WTC11 (cell line): ENCODE measurements at regions not wholly inside any gene's neighbourhood (a gene's known extent, or its start where the extent isn't known, plus 50 kb on each side); places are given as distances from the start of the nearest gene placed in this dataset.

Experiments used
- ATAC-seq: fragments of 200-7000 bp; cut with Tn5 transposase; 2 replicates; pipeline ENCODE4 v1.10.0; 2021; ENCODE audit warnings: mild to moderate bottlenecking, moderate library complexity
- CTCF ChIA-PET: fragments of 300-600 bp; sonication (Branson Sonifier 250); formaldehyde crosslinking; loops from one replicate; lab custom pipeline; 2021; ENCODE audit warnings: antibody characterized with exemption; lab: Charles Lee
- POLR2A ChIA-PET: fragments of 350-600 bp; sonication (Branson Sonifier 250); formaldehyde crosslinking; loops from one replicate; lab custom pipeline; 2021; ENCODE audit warnings: antibody characterized with exemption; lab: Charles Lee
- DNase-seq: peaks from one replicate; pipeline ENCODE4 v3.0.0; 2021; ENCODE audit warnings: low spot score
- H3K27ac Mint-ChIP-seq: 2 replicates; pipeline ENCODE4 v1.8.0; 2021; ENCODE audit warnings: mixed read lengths
- H3K27me3 Mint-ChIP-seq: 2 replicates; pipeline ENCODE4 v1.8.0; 2021; ENCODE audit warnings: low read depth, mild to moderate bottlenecking, moderate library complexity, mixed read lengths
- H3K36me3 Mint-ChIP-seq: 2 replicates; pipeline ENCODE4 v1.8.0; 2021; ENCODE audit warnings: mixed read lengths
- H3K4me1 Mint-ChIP-seq: 2 replicates; pipeline ENCODE4 v1.8.0; 2022; ENCODE audit warnings: mixed read lengths
- H3K4me3 Mint-ChIP-seq: 2 replicates; pipeline ENCODE4 v1.8.0; 2021; ENCODE audit warnings: mild to moderate bottlenecking, moderate library complexity, mixed read lengths
- H3K9me3 Mint-ChIP-seq: 2 replicates; pipeline ENCODE4 v1.8.0; 2021; ENCODE audit warnings: mixed read lengths
- ATF1 ChIP-seq: sonication (generic); formaldehyde crosslinking; IDR thresholded peaks from 2 replicates; pipeline ENCODE4 v1.8.1; 2023; ENCODE audit warnings: mild to moderate bottlenecking, moderate library complexity, missing genetic modification reagents
- ELF4 ChIP-seq: sonication (generic); formaldehyde crosslinking; IDR thresholded peaks from 2 replicates; pipeline ENCODE4 v1.8.1; 2022; ENCODE audit warnings: low read depth, mild to moderate bottlenecking, moderate library complexity, missing genetic modification reagents
- ESRRA ChIP-seq: sonication (generic); formaldehyde crosslinking; IDR thresholded peaks from 2 replicates; pipeline ENCODE4 v1.8.1; 2022; ENCODE audit warnings: mild to moderate bottlenecking, missing genetic modification reagents, borderline replicate concordance
- FOXK1 ChIP-seq: sonication (generic); formaldehyde crosslinking; IDR thresholded peaks from 2 replicates; pipeline ENCODE4 v1.8.0; 2022; ENCODE audit warnings: mild to moderate bottlenecking, moderate library complexity, missing genetic modification reagents
- FOXP1 ChIP-seq: sonication (generic); formaldehyde crosslinking; IDR thresholded peaks from 2 replicates; pipeline ENCODE4 v1.8.0; 2022; ENCODE audit warnings: missing genetic modification reagents, mild to moderate bottlenecking, moderate library complexity, borderline replicate concordance
- IRF1 ChIP-seq: sonication (generic); formaldehyde crosslinking; IDR thresholded peaks from 2 replicates; pipeline ENCODE4 v1.8.0; 2023; ENCODE audit warnings: missing genetic modification reagents
- JAZF1 ChIP-seq: fragments of 250-450 bp; sonication (Bioruptor Pico); IDR thresholded peaks from 2 replicates; pipeline ENCODE4 v1.9.0; 2021; ENCODE audit warnings: moderate library complexity, mild to moderate bottlenecking, inconsistent platforms
- MYBL2 ChIP-seq: sonication (generic); formaldehyde crosslinking; IDR thresholded peaks from 2 replicates; pipeline ENCODE4 v1.8.1; 2023; ENCODE audit warnings: mild to moderate bottlenecking, moderate library complexity, missing genetic modification reagents
- OVOL2 ChIP-seq: fragments of 250-450 bp; sonication (Bioruptor Pico); IDR thresholded peaks from 2 replicates; pipeline ENCODE4 v1.9.0; 2021; ENCODE audit warnings: mild to moderate bottlenecking, borderline replicate concordance
- PRRX2 ChIP-seq: fragments of 250-450 bp; sonication (Bioruptor Pico); IDR thresholded peaks from 2 replicates; pipeline ENCODE4 v1.8.0; 2021; ENCODE audit warnings: mild to moderate bottlenecking
- TEAD1 ChIP-seq: sonication (generic); formaldehyde crosslinking; IDR thresholded peaks from 2 replicates; pipeline ENCODE4 v1.8.0; 2022; ENCODE audit warnings: mild to moderate bottlenecking, missing genetic modification reagents
- ZMAT4 ChIP-seq: fragments of 250-450 bp; sonication (Bioruptor Pico); IDR thresholded peaks from 2 replicates; pipeline ENCODE4 v1.9.0; 2021; ENCODE audit warnings: mild to moderate bottlenecking
- ZNF138 ChIP-seq: sonication (generic); formaldehyde crosslinking; conservative IDR thresholded peaks from 2 replicates; pipeline ENCODE4 v1.8.1; 2022; ENCODE audit warnings: mild to moderate bottlenecking, moderate library complexity, missing genetic modification reagents
- ZNF219 ChIP-seq: sonication (generic); formaldehyde crosslinking; IDR thresholded peaks from 2 replicates; pipeline ENCODE4 v1.8.0; 2023; ENCODE audit warnings: missing genetic modification reagents, mild to moderate bottlenecking, borderline replicate concordance
- ZNF317 ChIP-seq: sonication (generic); formaldehyde crosslinking; IDR thresholded peaks from 2 replicates; pipeline ENCODE4 v1.8.1; 2023; ENCODE audit warnings: low read depth, mild to moderate bottlenecking, moderate library complexity, missing genetic modification reagents, borderline replicate concordance
- ZNF671 ChIP-seq: fragments of 250-450 bp; sonication (Bioruptor Pico); IDR thresholded peaks from 2 replicates; pipeline ENCODE4 v1.8.0; 2021; ENCODE audit warnings: mild to moderate bottlenecking
- TF ChIP-seq, protein P1 (sequence below): fragments of 250-450 bp; sonication (Bioruptor Pico); IDR thresholded peaks from 2 replicates; pipeline ENCODE4 v1.9.0; 2021; ENCODE audit warnings: mild to moderate bottlenecking, borderline replicate concordance
- TF ChIP-seq, protein P2 (sequence below): sonication (generic); formaldehyde crosslinking; IDR thresholded peaks from 2 replicates; pipeline ENCODE4 v1.8.1; 2022; ENCODE audit warnings: low read depth, missing genetic modification reagents, borderline replicate concordance
- TF ChIP-seq, protein P3 (sequence below): sonication (generic); formaldehyde crosslinking; IDR thresholded peaks from 2 replicates; pipeline ENCODE4 v1.8.0; 2022; ENCODE audit warnings: missing genetic modification reagents
- TF ChIP-seq, protein P4 (sequence below): fragments of 250-450 bp; sonication (Bioruptor Pico); IDR thresholded peaks from 2 replicates; pipeline ENCODE4 v1.8.0; 2021; ENCODE audit warnings: mild to moderate bottlenecking
- TF ChIP-seq, protein P5 (sequence below): sonication (generic); formaldehyde crosslinking; conservative IDR thresholded peaks from 2 replicates; pipeline ENCODE4 v1.8.1; 2022; ENCODE audit warnings: mild to moderate bottlenecking, missing genetic modification reagents

GRCh38 chr3:99570061-99570460 lies 68.3 kb upstream of the COL8A1 start (continued):
- TF ChIP-seq, protein P1, sequence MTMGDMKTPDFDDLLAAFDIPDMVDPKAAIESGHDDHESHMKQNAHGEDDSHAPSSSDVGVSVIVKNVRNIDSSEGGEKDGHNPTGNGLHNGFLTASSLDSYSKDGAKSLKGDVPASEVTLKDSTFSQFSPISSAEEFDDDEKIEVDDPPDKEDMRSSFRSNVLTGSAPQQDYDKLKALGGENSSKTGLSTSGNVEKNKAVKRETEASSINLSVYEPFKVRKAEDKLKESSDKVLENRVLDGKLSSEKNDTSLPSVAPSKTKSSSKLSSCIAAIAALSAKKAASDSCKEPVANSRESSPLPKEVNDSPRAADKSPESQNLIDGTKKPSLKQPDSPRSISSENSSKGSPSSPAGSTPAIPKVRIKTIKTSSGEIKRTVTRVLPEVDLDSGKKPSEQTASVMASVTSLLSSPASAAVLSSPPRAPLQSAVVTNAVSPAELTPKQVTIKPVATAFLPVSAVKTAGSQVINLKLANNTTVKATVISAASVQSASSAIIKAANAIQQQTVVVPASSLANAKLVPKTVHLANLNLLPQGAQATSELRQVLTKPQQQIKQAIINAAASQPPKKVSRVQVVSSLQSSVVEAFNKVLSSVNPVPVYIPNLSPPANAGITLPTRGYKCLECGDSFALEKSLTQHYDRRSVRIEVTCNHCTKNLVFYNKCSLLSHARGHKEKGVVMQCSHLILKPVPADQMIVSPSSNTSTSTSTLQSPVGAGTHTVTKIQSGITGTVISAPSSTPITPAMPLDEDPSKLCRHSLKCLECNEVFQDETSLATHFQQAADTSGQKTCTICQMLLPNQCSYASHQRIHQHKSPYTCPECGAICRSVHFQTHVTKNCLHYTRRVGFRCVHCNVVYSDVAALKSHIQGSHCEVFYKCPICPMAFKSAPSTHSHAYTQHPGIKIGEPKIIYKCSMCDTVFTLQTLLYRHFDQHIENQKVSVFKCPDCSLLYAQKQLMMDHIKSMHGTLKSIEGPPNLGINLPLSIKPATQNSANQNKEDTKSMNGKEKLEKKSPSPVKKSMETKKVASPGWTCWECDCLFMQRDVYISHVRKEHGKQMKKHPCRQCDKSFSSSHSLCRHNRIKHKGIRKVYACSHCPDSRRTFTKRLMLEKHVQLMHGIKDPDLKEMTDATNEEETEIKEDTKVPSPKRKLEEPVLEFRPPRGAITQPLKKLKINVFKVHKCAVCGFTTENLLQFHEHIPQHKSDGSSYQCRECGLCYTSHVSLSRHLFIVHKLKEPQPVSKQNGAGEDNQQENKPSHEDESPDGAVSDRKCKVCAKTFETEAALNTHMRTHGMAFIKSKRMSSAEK (CRISPR knock-in tag), result no peak
- no peak for TF ChIP-seq ZNF219 (CRISPR knock-in tag)
- no peak for TF ChIP-seq ZNF317 (CRISPR knock-in tag)
- no peak for TF ChIP-seq ZNF138 (CRISPR knock-in tag)
- no peak for TF ChIP-seq FOXP1 (CRISPR knock-in tag)
- TF ChIP-seq ZMAT4 (CRISPR knock-in tag), result no peak
- TF ChIP-seq, protein P2, sequence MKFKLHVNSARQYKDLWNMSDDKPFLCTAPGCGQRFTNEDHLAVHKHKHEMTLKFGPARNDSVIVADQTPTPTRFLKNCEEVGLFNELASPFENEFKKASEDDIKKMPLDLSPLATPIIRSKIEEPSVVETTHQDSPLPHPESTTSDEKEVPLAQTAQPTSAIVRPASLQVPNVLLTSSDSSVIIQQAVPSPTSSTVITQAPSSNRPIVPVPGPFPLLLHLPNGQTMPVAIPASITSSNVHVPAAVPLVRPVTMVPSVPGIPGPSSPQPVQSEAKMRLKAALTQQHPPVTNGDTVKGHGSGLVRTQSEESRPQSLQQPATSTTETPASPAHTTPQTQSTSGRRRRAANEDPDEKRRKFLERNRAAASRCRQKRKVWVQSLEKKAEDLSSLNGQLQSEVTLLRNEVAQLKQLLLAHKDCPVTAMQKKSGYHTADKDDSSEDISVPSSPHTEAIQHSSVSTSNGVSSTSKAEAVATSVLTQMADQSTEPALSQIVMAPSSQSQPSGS (CRISPR knock-in tag), result no peak
- TF ChIP-seq ELF4 (CRISPR knock-in tag), result no peak
- no peak for TF ChIP-seq ZNF671 (CRISPR knock-in tag)

GRCh38 chr3:99568663-99569335 lies 69.6 kb upstream of the COL8A1 start:
- Mint-ChIP-seq H3K27me3 (no peaks in the 10 kb centered on the region), H3K36me3 (no peaks in the 10 kb centered on the region), H3K4me3 (no peak overlapping the region), H3K27ac (no peak overlapping the region), H3K4me1 (no peaks in the 10 kb centered on the region), H3K9me3 (peaks cover 12% of the 10 kb centered on the region)
- no peak for DNase-seq
- POLR2A ChIA-PET, result no interaction called here
- ATAC-seq, result no peak
- CTCF ChIA-PET, result interaction anchor here (2.2 kb wide), 1 partner anchor 17 kb away, joined by 5 read pairs; no protein-coding TSS in a partner anchor
- TF ChIP-seq IRF1 (CRISPR knock-in tag) (no peak), FOXK1 (no peak), OVOL2 (no peak), ZNF671 (CRISPR knock-in tag) (no peak), JAZF1 (no peak), MYBL2 (CRISPR knock-in tag) (no peak), ESRRA (CRISPR knock-in tag) (no peak), ATF1 (CRISPR knock-in tag) (no peak), PRRX2 (CRISPR knock-in tag) (no peak), FOXP1 (CRISPR knock-in tag) (no peak), TEAD1 (CRISPR knock-in tag) (no peak)
- TF ChIP-seq, protein P3, sequence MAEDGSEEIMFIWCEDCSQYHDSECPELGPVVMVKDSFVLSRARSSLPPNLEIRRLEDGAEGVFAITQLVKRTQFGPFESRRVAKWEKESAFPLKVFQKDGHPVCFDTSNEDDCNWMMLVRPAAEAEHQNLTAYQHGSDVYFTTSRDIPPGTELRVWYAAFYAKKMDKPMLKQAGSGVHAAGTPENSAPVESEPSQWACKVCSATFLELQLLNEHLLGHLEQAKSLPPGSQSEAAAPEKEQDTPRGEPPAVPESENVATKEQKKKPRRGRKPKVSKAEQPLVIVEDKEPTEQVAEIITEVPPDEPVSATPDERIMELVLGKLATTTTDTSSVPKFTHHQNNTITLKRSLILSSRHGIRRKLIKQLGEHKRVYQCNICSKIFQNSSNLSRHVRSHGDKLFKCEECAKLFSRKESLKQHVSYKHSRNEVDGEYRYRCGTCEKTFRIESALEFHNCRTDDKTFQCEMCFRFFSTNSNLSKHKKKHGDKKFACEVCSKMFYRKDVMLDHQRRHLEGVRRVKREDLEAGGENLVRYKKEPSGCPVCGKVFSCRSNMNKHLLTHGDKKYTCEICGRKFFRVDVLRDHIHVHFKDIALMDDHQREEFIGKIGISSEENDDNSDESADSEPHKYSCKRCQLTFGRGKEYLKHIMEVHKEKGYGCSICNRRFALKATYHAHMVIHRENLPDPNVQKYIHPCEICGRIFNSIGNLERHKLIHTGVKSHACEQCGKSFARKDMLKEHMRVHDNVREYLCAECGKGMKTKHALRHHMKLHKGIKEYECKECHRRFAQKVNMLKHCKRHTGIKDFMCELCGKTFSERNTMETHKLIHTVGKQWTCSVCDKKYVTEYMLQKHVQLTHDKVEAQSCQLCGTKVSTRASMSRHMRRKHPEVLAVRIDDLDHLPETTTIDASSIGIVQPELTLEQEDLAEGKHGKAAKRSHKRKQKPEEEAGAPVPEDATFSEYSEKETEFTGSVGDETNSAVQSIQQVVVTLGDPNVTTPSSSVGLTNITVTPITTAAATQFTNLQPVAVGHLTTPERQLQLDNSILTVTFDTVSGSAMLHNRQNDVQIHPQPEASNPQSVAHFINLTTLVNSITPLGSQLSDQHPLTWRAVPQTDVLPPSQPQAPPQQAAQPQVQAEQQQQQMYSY (CRISPR knock-in tag), result no peak
- TF ChIP-seq, protein P2 (CRISPR knock-in tag), result no peak
- TF ChIP-seq, protein P4, sequence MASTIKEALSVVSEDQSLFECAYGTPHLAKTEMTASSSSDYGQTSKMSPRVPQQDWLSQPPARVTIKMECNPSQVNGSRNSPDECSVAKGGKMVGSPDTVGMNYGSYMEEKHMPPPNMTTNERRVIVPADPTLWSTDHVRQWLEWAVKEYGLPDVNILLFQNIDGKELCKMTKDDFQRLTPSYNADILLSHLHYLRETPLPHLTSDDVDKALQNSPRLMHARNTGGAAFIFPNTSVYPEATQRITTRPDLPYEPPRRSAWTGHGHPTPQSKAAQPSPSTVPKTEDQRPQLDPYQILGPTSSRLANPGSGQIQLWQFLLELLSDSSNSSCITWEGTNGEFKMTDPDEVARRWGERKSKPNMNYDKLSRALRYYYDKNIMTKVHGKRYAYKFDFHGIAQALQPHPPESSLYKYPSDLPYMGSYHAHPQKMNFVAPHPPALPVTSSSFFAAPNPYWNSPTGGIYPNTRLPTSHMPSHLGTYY (CRISPR knock-in tag), result no peak
- TF ChIP-seq, protein P5, sequence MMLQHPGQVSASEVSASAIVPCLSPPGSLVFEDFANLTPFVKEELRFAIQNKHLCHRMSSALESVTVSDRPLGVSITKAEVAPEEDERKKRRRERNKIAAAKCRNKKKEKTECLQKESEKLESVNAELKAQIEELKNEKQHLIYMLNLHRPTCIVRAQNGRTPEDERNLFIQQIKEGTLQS (CRISPR knock-in tag), result no peak
